HG03045 (cell line): ENCODE measurements at regions not wholly inside any gene's neighbourhood (a gene's known extent, or its start where the extent isn't known, plus 50 kb on each side); places are given as distances from the start of the nearest gene placed in this dataset.

Experiments
- ATAC-seq: cut with Tn5 transposase; IDR thresholded peaks from one replicate; pipeline ENCODE4 v1.9.1; 2021; ENCODE audit warnings: mild to moderate bottlenecking, moderate library complexity; ENCODE audit not compliant: unreplicated experiment

DNA sequence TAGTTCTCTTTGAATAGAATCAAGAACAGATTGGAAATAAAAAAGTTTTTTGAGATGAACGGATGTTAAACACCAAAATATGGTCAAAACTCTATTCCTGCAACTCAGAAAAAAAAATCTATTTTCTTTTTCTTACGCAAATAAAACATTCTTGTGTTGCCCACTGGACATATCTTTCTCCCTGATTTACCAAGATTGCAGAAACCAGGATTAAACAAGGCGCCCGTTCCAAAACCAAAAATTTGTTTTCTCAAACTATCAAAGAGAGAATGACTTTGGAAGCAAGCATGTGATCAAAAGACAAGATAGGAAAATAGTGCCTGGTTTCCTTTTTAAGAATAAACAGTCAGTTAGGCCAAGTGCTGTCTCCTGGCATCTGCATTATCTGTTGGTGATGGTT is 273.1 kb downstream of the CLIC5 start:
- ATAC-seq: no peak

DNA sequence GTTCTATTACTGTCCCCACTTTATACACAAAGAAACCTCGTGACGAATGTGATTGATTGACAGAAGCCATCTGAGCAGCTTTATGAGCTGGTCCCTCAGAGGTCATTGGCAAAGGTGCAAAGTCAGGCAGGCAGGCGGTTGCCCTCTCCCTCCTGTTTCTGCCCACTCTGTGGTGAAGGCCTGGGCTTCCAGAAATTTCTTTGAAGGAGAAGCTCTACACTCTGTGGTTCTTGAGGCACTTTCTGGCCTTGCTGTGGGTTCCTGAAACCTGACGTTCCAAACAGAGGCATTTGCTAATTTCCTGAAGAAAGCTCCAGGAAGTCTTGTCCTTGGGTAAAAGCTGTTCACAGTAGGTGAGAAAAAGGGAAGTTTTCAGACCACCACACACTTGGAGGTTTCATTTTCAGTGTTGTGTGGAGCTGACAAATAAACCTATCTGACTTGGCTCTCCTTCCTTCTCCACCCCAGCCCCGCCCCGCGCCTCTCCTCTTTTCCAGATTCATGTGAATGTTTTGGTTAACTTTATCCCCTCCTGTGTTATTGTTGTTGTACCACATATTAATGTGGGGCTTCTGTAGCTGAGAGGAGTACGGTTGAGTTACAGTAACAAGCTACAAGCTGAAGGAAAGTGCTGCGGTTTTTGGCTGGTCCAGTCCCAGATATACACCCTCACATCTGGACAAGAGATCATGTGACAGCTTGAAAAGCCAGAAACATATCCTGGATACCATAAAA is 274.1 kb downstream of the CLIC5 start:
- peak; percentile 59 for ATAC-seq

DNA sequence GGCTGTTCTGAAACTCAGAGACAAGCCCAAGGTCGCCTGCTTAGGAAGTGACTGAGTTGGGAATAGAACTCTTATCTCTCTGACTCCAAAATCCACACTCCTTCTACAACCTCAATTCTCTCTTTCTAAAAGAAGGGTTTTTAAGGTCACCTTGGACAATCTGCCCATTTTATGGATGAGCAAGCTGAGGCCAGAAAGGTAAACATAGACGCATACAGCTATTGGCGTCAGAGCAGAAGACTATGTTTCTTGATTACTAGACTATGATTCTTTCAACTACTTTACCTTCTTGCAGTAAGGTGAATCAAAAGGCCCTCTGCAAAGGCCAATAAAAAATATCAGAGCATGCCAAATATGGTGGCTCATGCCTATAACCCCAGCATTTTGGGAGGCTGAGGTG is 276.6 kb downstream of the CLIC5 start:
- ATAC-seq: no peak

DNA sequence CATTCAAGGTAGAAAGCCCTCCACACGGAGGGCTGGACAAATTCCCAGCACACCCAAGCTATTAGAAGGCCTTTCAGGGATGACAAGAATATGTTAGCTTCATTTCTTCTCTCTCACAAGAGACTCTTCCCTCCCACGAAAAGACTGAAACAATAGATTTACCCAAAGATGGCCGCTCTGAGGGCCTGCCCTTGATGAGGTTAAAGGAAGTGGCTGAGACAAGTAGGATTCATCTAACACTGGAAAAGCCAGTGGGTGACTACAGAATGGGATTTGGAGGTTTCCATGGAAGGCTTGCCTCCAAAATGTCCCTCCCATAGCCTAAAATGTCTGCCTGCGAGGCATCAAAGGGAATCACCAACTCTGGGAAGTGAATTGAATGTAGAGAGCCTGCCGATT is 277.6 kb downstream of the CLIC5 start:
- ATAC-seq: no peak

DNA sequence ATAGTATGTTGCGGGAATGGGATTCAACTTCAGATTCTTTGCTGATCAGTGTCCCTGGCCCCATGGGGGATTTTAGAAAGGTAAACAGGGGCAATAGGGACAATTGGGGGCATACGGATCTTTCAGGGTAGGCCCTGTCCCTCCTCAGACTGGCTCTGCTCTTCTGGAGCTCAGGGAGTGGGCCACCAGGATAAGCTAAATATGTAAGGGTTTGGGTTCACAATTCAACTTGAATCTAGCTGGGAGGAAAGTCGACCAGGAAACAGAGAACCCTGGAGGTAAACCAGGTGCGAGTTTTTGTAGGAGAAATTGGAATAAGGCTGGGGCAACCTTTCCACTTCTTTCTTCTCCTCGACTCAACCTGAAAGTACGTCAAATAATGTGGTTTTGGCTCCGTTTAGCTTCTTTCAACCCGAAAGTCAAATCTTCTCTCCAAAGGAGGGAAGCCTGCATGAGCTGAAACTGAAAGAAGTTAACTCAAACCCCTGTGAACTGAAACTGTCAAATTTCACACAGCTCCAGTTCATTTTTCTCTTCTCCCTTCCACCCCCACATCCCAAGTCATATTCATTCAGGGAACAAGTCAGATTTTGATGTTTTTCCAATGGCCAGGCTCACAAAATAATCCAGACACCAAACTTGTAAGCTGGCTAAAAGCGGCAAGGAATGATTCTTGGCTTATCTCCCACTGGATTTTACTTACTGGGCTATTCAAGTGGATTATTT is 278.2 kb downstream of the CLIC5 start:
- peak; percentile 78 for ATAC-seq

DNA sequence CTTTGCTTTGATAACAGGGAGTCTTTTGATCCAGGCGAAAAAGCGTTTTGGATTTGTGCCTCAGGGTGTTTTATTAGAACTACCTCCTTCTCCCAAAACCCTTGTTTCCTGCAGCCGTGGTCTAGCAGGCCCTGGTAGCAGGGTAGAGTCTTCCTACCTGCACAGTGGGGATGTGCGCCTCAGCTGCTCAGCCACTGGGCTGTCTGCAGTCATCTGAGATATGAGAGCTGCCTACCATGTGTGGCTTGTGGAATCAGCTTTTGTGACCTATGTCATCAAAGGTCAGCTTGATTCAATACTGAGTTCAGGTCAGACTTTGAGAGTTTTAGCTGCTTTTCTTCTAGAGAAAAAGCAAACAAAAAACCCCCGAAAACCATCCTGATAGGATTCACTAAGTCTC is 279.5 kb downstream of the CLIC5 start:
- ATAC-seq: no peak

DNA sequence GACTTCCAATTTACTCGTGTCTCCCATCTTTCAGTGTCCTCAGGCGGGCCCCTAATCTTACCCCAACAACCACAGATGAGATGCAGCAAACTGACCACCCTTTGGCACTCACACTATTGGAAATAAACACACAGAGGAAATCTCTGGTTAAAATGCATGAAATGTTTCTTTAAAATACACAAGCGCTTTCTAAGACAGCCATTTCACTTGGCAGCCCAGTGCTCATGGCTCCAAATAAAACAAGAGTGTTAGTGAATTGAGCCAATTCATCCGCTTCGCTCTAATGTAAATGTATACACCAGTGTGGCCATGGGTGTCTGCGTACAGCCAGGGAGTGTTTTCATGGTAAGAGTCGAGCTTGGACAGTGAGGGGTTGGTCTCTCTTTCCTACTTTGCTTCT is 282.9 kb downstream of the CLIC5 start:
- no peak for ATAC-seq

DNA sequence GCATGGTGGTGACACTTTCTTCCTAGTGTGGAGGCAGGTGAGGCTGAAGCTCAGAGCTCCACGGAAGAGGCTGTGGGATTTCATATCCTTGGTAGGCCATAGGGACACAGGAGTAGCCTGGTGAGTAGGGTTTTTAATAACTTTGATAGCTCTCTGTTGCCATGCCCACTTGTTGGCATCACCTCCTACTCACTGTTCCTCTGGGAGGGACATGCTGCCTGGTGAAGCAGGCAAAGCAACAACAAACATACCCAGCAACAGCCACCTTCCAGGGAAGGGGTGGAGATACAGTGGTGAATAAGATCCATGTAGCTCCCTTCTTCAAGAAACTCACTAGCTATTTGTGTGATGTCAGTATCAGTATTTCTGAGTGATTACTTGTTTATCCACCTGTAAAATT is 285.4 kb downstream of the CLIC5 start:
- ATAC-seq: no peak

DNA sequence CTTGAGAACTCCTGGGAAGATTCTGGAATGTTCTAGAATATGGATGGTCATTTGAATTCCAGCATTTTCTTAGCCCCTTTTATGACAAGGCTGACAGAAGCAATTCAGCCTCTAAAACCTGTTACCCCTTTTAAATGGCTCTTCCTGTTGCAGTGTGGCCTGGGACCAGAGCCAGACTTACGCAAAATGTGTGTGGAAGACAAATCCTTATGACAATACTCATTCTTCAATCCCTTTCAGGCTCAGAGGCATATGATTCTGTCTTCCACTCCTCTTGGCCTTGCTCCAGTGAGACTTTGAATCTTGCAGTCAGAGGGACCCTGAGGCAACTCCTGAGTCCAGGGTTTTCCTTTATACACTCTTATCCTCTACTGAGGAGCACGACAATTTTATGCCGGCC is 287.0 kb downstream of the CLIC5 start:
- ATAC-seq: no peak

DNA sequence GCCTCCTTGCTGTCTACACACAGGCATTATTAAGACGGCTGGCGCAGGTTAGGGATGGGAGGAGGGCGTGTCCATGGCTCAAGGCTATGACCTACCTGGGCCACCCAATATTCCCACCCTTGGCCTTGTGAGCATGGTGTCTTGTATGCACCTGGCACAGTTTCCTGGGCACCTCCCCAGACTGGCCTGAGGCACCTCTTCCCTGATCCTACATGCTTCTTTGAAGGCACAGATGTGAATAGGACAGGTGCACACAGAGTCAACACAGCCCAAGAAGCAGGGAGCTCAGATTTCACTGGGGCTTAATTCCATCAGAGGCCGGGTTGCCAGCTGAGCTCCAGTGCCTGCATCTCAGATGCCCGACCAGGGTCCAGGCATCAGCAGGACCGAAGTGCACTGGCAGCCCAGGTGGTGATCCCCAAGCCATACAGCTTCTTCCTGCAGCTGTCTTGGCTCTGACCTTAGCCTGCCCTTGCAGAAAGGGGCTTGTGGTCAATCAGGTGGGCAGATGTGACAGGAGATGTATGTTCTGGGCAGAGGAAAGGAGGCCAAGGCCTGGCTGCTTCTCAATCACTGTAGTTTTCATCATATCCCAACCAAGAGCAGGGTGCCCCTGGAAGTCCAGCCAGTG is 287.7 kb downstream of the CLIC5 start:
- ATAC-seq: no peak

DNA sequence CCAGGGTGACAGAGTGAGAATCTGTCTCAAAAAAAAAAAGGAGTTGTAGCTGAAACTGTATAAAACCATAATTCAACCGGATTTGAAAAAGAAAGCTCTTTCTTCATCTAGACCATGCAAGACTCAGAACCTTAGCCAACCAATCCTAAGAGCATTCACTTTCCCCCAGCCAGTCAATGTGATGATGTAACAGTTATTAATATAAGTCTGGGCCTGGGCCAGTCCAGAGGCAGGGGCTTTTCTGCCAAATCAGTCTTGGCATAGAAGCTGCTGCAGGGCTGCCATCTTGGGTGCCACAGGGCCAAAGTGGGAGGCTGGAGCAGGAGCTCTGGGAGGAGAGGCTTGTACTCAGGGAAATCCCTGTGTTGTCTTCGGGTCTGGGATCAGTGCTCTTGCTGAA is 288.4 kb downstream of the CLIC5 start:
- ATAC-seq: no peak

DNA sequence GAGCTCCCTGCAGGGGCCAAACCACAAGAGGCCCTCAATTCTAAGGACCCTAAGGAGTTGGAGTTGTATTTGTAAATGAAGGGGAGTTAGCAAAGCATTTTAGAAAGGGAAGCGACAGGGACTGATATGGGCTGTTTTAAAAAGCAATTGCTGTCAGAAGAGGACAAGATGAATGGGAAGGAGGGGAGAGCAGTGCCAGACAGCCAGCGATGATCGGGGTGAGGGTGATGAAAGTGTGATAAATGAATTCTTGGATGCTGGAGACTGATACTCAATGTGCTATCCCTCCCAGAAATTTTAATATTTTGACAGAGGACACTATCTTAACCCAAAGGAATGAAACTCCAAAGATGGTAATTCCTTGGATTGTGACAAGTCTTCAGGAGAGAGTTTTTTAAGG is 289.2 kb downstream of the CLIC5 start:
- no peak for ATAC-seq

DNA sequence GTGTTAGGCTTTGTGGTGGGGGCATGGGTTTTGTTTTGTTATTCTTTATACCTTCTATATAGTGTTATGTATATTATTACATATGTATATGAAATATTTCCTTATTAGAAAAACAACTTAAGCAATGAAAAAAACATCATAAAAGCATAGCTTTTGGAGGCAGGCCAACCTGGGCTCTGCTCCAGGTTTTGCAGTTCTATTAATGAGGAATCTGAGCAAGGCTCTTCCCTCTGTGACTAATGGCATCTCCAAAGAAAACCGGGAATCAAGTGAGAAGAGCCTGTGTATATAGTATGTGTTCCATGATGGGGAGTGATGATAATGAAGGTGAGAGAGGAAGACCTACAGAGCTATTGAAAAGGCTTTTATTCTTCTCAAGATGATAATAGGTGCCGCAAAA is 291.1 kb downstream of the CLIC5 start:
- ATAC-seq: no peak

DNA sequence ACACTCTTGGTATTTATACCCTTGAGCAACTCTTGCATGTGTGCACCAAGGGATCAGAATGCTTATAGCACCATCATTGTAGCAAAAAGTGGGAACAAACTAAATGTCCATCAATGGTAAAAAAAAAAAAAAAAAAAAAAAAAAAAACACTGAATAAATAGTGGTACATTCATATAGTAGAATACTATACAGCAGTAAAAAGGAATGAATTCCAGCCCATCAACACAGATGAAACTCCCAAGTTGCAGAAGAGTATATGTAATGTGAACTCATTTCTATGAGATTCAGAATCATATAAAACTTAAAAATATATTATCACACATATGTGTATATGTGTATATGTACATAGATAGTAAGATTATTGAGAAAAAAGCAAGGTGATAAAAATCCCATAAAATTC is 291.6 kb downstream of the CLIC5 start:
- no peak for ATAC-seq

DNA sequence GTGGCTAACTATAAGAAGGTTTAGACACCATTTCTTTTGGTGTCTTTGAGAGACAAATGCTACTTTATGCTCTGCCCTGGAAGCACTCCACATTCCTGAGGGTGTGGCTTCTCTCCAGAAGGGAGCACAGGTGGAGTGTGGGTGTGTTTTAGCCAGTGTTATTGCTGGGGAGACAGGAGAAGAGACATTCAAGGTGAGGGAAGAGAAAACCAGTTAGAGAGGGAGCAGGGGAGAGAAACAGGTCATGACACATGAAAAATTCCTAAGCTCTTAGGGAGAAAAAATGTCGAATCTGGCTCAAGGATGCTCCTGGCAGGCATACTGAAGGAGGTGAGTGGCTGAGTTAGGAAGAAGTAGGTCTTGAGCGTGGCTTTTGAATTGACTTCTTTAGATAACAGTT is 292.8 kb downstream of the CLIC5 start:
- no peak for ATAC-seq

DNA sequence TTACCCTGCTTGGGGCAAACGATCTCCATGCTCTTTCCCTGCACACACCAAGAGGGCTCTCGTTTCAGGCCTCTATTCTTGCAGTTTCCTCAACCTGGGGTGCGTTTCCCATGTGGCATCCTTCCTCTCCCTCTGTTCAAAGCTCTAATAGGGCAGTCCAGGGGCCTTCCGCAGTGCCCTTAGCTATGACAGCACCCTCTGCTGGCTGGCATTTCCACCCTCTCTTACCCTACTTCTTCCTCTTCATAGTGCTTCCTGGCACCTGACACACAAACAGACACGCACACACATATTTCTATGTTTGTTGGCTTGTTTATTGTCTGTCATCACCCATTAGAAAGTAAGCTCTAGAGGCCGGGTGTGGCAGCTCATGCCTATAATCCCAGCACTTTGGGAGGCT is 294.0 kb downstream of the CLIC5 start:
- ATAC-seq: no peak

DNA sequence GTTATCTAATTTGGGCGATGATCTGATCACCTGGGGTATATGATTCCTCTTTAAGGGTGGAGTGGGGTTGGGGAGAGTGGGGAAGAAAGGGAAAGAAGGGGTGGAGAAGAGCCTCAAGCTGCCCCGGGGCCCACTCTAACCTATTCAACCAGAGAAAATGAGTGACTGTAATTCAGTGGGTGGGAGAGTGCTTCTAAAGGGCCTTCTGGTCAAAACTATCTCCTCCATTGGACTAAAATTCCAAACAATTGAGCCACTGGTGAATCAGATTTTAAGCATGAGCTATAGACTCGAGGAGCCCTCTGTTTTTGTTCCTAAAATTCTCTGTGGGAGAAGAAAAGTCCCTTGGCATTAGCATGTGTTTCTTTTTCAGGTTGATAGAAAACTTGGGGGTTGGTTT is 296.8 kb downstream of the CLIC5 start:
- ATAC-seq: no peak

DNA sequence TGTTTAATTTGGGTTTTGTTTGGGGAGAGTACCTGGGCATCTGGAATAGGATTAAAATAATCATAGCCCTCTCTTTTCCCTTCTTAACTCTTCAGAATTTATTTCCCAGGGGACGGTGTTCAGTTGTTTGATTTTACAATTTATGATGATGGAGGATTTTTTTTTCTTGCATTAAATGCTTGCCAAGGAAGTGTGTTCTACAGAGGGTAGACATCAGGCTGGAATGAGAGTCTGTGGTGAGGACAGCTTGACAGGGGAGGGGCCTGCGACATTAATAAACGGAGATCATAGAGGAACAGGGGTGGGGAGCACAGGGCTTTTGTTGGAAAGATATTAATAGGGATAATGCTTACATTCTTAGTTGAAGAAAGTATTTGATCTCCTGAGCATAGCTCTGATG is 297.5 kb downstream of the CLIC5 start:
- no peak for ATAC-seq

DNA sequence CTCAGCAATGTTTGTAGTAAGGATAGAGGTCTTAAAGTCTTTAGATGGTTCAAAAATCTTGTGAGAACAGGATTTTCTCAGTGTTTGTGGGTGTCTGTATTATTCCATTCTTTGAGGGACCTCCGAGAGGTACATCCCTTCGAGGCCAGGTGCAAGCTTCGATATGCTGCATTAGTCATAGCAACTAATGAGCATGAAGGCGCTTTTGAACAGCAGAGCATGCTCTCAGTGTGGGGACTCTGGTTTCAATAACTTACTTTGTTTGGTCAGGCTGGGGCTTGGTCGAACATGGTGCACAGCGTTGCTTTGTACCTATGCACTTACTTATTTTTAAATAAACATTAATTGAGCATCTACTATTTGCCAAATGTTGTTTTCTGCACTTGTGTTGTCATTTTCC is 297.9 kb downstream of the CLIC5 start:
- no peak for ATAC-seq

DNA sequence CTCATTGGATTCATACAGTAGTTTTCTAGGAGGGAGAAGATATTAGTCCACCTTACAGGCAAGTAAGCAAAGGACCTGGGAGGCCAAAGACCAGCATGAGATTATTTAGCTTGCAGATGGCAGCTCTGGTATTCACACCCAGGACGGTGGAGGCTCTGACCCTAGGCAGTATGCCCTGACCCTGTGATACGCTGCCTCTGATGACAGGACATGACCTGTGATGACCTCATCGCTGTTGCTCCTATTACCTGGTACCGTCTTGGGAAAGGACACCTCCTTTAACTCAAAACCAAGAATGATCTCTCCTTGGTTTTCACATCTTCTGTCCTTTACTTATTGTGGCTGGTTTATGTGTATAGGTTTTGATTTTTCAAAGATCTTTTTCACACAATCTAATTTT is 298.6 kb downstream of the CLIC5 start:
- no peak for ATAC-seq

DNA sequence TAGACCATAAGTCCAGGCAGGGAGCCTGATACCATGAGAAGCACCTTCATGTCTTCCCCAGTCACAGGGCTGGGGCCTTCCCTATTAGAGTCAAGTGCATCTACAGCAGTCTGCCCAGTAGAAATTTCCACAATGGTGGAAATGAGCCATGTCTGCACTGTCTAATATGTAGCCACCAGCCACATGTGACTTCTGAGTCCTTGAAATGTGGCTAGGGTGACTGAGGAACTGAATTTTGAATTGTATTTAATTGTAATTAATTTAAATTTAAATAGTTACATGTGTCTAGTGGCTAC is 300.2 kb downstream of the CLIC5 start:
- ATAC-seq: no peak

DNA sequence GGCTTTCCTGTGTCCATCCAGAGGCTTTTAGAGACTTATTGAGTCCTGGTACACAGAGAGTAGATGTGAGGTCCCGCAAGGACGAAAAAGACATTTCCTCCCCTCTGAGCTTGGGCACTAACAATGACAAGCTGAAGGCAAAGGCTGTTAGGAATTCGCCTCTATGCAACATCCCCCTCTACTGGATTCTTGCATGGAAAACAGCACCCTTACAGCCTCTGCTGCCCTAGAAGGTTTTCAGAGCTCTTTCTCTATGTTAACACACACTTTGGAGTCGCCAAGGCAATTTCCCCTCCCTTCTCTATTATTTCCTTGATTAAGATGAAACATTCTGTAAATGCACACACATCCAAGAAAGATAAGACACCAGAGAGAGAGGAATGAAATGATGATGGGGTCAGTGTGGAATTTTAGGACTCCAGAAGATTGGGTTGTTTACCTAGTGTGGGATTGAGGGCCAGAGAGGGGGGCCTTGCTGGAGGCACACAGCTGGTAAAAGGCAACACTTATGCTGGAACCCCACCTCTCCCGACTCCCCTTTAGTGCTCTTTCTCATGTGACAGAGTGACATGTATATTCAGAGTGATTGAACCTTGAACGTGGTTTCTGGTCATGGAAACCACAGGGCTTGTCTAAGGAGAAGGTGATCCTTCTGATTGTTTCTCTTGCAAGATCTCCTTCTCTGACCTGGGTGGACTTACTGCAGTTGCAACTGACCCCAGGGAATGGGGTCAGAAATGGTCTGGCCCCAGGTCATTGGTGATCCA is 300.7 kb downstream of the CLIC5 start:
- ATAC-seq: no peak
